RPMI7951 (cell line): ENCODE measurements at regions not wholly inside any gene's neighbourhood (a gene's known extent, or its start where the extent isn't known, plus 50 kb on each side); places are given as distances from the start of the nearest gene placed in this dataset.

Experiments used
- DNase-seq: peaks from one replicate; pipeline ENCODE4 v3.0.0-alpha.2; 2012; ENCODE audit warnings: low read depth

DNA sequence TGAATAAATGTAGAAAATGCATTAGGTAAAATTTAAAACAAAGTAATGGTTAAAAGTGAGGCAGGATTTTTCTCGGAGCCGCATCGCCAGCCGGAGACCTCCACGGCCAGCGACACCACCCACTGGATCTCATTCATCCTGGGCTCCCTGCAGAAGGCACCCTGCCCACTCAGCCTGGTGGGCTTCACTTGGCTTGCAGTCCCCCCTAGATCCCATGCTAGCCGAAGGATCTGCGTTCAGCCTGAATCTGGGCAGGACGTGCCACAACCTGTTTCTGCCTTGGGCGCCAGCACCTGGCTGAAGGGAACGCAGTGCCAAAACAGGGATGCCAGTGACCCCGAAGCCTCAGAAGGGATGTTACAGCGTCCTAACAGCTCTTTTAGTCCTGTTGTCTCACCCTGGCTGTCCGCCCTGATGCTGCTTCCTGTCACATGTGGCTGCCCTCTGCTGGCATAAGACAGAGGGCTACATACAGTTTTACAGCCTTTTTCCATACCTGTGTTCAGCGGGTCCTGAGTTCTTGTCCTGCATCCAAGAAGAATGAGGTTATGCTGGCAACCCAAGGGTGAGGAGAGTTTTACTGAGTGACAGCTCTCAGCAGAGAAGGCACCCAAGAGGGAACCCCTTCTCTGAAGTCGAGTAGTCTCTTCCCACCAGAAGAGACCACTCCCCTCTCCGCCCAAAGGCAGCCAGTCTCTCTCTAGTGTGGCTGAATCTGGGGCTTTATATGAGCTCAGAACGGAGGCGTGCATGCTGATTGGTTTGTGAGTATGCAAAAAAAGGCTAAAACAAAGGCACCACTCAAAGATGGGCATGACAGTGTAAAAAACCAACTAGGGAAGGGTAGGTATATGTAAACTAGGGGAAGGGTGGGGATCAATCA is 173.1 kb upstream of the GYPC start:
- no peak for DNase-seq

GRCh38 chr2:126494593-126494992 is 161.4 kb upstream of the GYPC start:
- no peak for DNase-seq

GRCh38 chr2:126495189-126495588 is 160.8 kb upstream of the GYPC start:
- no peak for DNase-seq

- DNase-seq = no peak
Measured at GRCh38 chr2:126496493-126496892, 159.5 kb upstream of the GYPC start.

GRCh38 chr2:126503476-126503875 is 152.5 kb upstream of the GYPC start:
- DNase-seq = no peak

GRCh38 chr2:126504949-126505348 is 151.0 kb upstream of the GYPC start:
- DNase-seq = no peak

- no peak for DNase-seq
Measured at GRCh38 chr2:126506786-126507185, 149.2 kb upstream of the GYPC start.

GRCh38 chr2:126507425-126507911 is 148.5 kb upstream of the GYPC start:
- no peak for DNase-seq

GRCh38 chr2:126510356-126510755 is 145.6 kb upstream of the GYPC start:
- DNase-seq = no peak

DNA sequence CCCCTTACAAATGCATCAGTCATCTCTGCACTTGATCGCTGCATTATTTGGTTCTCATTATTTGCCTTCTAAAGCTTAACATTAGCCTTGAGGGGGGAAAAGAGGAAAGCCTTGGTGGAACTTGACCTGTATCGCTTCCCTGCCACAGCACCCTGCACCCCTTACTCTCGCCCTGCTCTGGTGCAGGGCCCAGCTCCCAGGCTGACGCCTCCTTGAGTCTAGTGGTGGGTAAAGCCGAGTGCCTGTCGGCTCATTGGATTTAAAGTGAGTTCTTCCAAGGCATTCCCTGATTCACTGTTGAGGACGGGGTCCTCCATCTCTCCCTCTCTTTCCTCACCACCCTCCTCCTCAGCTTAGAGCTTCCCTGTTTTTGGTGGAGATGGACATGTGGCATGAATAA is 145.0 kb upstream of the GYPC start:
- DNase-seq = no peak

GRCh38 chr2:126512026-126512425 is 143.9 kb upstream of the GYPC start:
- DNase-seq = no peak

- peak; percentile 46 for DNase-seq
Measured at GRCh38 chr2:126513033-126513432, 142.9 kb upstream of the GYPC start.

GRCh38 chr2:126515471-126515870 is 140.5 kb upstream of the GYPC start:
- no peak for DNase-seq

GRCh38 chr2:126518196-126518595 is 137.8 kb upstream of the GYPC start:
- DNase-seq = no peak

GRCh38 chr2:126527836-126528490 is 128.0 kb upstream of the GYPC start:
- DNase-seq = peak; percentile 47

DNA sequence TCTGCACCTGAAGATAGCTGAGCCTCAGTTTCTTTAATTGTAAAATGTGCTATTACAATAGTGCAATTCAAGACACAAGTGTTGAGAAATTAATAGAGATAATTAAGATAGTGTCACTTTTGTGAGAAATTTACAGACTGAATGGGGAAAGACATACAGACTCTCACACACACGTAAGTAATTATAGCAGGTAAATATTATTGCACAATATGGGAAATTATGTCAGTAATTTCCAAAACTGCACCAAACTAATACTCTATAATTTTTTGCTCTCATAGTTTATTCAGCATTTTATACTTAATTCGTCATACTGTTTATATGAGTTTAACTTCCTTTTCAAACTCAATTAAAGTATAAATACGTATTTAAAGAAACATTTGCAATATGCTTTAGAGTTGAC is 124.9 kb upstream of the GYPC start:
- no peak for DNase-seq

DNA sequence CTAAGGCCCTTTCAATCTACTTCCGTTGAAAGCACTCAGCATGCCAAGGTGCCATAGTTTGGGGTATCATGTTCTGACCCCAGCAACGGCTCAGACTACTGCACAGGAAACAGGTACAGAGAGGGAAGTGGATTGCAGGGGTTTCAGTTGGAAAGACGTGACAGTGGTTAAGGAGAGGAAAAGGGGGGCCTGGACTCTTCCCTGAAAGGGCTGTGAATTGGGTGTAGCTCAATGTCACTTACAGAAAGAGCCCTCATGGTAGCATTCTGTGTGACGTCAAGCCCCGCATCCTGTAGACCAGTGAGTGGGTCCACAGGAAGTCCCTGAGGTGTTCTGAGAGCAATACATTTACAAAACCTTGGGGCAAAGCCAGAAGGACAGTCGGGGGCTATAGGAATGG is 121.5 kb upstream of the GYPC start:
- DNase-seq = no peak

DNA sequence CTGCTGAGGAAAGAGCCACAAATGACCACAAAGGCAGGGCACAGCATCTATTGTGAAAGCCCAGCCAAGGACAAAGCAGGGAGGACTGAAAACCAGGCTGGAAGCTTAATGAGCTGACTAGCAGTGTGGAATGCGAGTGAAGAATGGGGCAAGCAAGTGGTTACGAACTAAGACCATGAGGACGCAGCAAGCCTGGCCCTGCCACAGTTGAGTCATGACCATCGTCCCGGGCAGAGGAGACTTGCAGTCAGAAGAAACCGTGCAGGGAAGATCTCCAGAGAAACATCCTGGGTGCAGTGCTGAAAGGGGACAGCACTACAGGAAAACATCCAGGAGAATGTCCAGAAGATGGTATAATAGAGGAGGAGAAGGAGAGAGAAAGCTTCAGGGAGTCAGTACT is 120.5 kb upstream of the GYPC start:
- DNase-seq = no peak

DNA sequence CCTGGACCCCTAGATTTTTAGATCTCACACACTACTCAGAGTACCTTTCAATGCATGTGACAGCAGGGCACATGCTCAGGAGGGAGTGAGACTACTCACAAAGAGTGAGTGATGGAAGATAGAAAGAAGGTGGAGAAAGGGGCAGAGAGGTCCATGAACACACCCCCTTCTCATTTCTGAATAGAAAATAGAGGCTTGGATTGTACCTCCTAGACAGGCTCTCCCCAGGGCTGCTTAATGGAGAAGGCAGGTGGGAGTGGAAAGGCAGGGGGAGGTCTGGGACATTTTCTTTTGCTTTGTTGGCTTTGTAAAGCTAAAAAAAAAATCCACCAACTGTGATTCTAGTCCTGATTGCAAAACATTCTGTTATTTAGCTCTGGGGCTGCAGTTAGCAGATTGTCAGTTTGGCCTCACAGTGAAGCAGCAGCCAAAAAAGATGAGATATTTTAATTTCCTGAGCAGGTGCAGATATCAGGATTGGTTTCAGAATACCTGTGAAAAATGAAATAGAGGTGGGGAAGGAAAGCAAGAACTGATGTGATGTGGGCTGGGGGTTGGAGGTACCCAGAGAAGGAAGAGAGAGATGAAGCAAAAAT is 119.3 kb upstream of the GYPC start:
- no peak for DNase-seq

GRCh38 chr2:126539101-126539500 is 116.9 kb upstream of the GYPC start:
- no peak for DNase-seq

DNA sequence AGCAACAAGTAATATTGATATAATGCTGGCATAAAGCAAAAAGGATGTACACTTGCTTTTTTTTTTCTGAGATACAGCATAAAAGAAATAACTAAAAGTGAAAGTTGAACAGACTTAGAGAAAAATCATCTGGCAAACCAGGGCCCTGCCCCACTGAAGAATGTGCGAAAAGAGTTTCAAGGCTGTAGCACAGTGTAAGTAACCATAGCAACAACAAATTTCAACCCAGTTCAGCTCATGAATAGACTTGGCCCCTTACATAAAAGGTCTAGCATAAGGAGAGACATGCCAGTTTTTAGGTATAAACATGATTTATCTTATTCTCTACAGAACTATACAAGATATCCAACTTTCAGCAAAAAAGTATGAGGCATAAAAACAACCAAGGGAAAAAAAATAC is 113.7 kb upstream of the GYPC start:
- DNase-seq = no peak

- DNase-seq = peak; percentile 9
Measured at GRCh38 chr2:126543081-126543480, 112.9 kb upstream of the GYPC start.

DNA sequence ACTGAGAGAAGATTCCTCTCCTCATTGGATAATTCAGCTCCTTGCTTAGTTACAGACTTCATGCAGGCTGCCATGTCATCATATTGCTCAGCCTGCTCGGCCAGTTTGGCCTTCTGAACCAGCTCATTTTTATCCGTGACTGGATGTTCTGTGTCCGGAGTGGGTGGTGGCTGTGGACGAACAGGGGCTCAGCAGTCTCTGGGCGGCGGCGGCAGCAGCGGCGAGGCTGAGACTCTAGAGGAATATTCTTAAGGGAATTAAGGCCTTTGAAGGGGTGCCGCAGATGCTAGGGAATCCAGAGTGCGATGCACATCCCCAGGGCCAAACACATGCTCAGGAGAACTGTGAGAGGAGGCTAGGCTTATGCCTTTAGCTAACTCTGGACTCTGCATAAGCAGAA is 97.9 kb upstream of the GYPC start:
- DNase-seq = no peak
